Left forelimb (tissue), 1 donor: ENCODE measurements at regions not wholly inside any gene's neighbourhood (a gene's known extent, or its start where the extent isn't known, plus 50 kb on each side); places are given as distances from the start of the nearest gene placed in this dataset.

ENCODE experiments used
- DNase-seq: peaks from one replicate; pipeline ENCODE4 v3.0.0-alpha.2; 2018; ENCODE audit warnings: low spot score

GRCh38 chr11:116442238-116442752, 330.5 kb downstream of the BUD13 start:
- DNase-seq, result no peak

- no peak for DNase-seq
Measured at GRCh38 chr11:116439361-116439677, 333.5 kb downstream of the BUD13 start.

GRCh38 chr11:116438651-116439360, 334.0 kb downstream of the BUD13 start:
- no peak for DNase-seq

- no peak for DNase-seq
Measured at GRCh38 chr11:116434986-116435385, 337.8 kb downstream of the BUD13 start.

- no peak for DNase-seq
Measured at GRCh38 chr11:116432301-116432700, 340.5 kb downstream of the BUD13 start.

- DNase-seq, result no peak
Measured at GRCh38 chr11:116431842-116432241, 340.9 kb downstream of the BUD13 start.

- no peak for DNase-seq
Measured at GRCh38 chr11:116428638-116428975, 344.2 kb downstream of the BUD13 start.

GRCh38 chr11:116427903-116428637, 344.7 kb downstream of the BUD13 start:
- DNase-seq, result no peak

GRCh38 chr11:116427337-116427902, 345.4 kb downstream of the BUD13 start:
- DNase-seq, result no peak

- DNase-seq, result no peak
Measured at GRCh38 chr11:116426761-116427160, 346.0 kb downstream of the BUD13 start.

- no peak for DNase-seq
Measured at GRCh38 chr11:116424615-116425261, 348.0 kb downstream of the BUD13 start.

- no peak for DNase-seq
Measured at GRCh38 chr11:116422956-116423600, 349.7 kb downstream of the BUD13 start.

GRCh38 chr11:116422556-116422955, 350.2 kb downstream of the BUD13 start:
- DNase-seq, result no peak

GRCh38 chr11:116421529-116422185, 351.1 kb downstream of the BUD13 start:
- DNase-seq, result no peak

GRCh38 chr11:116420770-116421528, 351.8 kb downstream of the BUD13 start:
- no peak for DNase-seq

GRCh38 chr11:116420030-116420429, 352.8 kb downstream of the BUD13 start:
- no peak for DNase-seq

- no peak for DNase-seq
Measured at GRCh38 chr11:116418388-116419041, 354.3 kb downstream of the BUD13 start.

- no peak for DNase-seq
Measured at GRCh38 chr11:116416852-116417251, 355.9 kb downstream of the BUD13 start.

- DNase-seq, result no peak
Measured at GRCh38 chr11:116415095-116415494, 357.7 kb downstream of the BUD13 start.

GRCh38 chr11:116414357-116414880, 358.4 kb downstream of the BUD13 start:
- DNase-seq, result no peak
